Erythroblast (primary cell): ENCODE measurements at regions not wholly inside any gene's neighbourhood (a gene's known extent, or its start where the extent isn't known, plus 50 kb on each side); places are given as distances from the start of the nearest gene placed in this dataset.

Source experiments
- GATA1 ChIP-seq: IDR thresholded peaks from 2 replicates; pipeline ENCODE4 v1.6.1; 2011; ENCODE audit warnings: low read depth, mild to moderate bottlenecking, control low read depth, low read length, moderate library complexity
- POLR2A ChIP-seq: IDR thresholded peaks from 2 replicates; pipeline ENCODE4 v1.6.1; 2011; ENCODE audit warnings: mild to moderate bottlenecking, low read length

DNA sequence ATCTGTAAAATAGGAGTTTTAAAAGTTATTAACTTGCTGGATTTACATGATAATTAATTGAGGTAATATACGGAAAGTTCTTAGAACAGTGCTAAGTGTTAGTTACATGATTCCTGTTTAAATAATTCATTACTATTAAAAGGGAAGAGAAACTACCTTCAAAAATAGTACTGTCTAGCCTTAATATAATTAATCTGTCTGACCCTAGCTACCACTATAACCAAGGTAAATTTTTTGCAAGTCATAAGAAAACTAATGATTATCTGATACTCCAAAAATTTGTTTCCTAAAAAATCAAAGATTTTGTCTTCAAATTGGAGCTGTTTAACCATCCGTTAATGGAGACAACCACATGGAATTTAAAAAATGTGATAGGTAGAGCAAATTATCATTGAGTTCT, 294.3 kb upstream of the FBXO33 start:
- TF ChIP-seq POLR2A (no peak), GATA1 (no peak)
